ENCODE measurements at regions not wholly inside any gene's neighbourhood (a gene's known extent, or its start where the extent isn't known, plus 50 kb on each side); places are given as distances from the start of the nearest gene placed in this dataset.

DNA sequence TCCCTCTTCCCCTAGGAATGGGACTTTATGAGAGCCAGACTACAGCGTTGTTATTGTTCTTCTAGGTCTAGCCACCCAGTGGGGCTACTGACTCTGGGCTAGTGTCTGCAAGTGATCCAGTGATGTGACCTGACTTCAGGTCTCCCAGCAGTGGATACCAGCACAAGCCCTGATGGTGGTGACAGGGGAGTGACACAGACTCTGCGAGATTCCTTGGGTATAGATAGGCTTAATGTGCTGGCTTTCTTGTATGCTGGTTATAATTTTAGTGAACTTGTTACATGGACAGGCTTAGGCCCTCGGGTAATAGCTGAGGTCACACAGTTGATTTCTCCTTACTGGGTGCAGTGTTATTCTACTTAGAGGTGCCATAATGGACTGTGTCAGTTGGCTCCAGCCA lies 106.9 kb downstream of the TBC1D30 start:
- Mint-ChIP-seq H3K27me3 (peaks cover 56% of the 10 kb centered on the region), H3K9me3 (no peaks in the 10 kb centered on the region), H3K4me3 (no peak overlapping the region), H3K27ac (no peak overlapping the region), H3K36me3 (ENCODE audit: low read depth) (no peaks in the 10 kb centered on the region), H3K4me1 (ENCODE audit: low read depth) (no peaks in the 10 kb centered on the region)
- H3K27me3 ChIP-seq (ENCODE audit: control insufficient read depth in 1 of 2, insufficient read depth in 2 of 2, low read length in 2 of 2), result peaks cover 6 to 21% of the 10 kb centered on the region in 2 experiments
- ChIA-PET CTCF (no interaction called here), POLR2A (no interaction called here)
- intact Hi-C loops (cut with DNase I, micrococcal nuclease), result no loop called here
- no peak for TF ChIP-seq CTCF (IDR thresholded peaks at IDR 0.05)
- H3K4me3 ChIP-seq (ENCODE audit: low read length), result no peak overlapping the region
- DNase-seq, result no peak
- no peaks in the 10 kb centered on the region for H3K36me3 ChIP-seq (ENCODE audit: insufficient read depth, low read length)
- no peaks in the 10 kb centered on the region for H3K4me1 ChIP-seq (ENCODE audit: insufficient read depth, low read length)
- ATAC-seq (ENCODE audit: poor library complexity), result no peak
- H3K9me3 ChIP-seq (ENCODE audit: control insufficient read depth in 1 of 2, insufficient read depth in 1 of 2, low read length in 2 of 2), result no peaks in the 10 kb centered on the region
- no peak overlapping the region for H3K27ac ChIP-seq (ENCODE audit: low read depth in 1 of 2, low read length in 2 of 2)

GRCh38 chr12:64931981-64932380 lies 107.5 kb downstream of the TBC1D30 start:
- H3K4me1 ChIP-seq (ENCODE audit: insufficient read depth, low read length), result no peaks in the 10 kb centered on the region
- DNase-seq (no peak), ATAC-seq (ENCODE audit: poor library complexity) (no peak)
- H3K4me3 ChIP-seq (ENCODE audit: low read length), result no peak overlapping the region
- H3K27me3 Mint-ChIP-seq, result peaks cover 54% of the 10 kb centered on the region
- no peaks in the 10 kb centered on the region for H3K36me3 Mint-ChIP-seq (ENCODE audit: low read depth)
- H3K9me3 ChIP-seq (ENCODE audit: control insufficient read depth in 1 of 2, insufficient read depth in 1 of 2, low read length in 2 of 2), result no peaks in the 10 kb centered on the region
- peaks cover 6 to 21% of the 10 kb centered on the region in 2 experiments for H3K27me3 ChIP-seq (ENCODE audit: control insufficient read depth in 1 of 2, insufficient read depth in 2 of 2, low read length in 2 of 2)
- CTCF ChIA-PET, result no interaction called here
- H3K4me1 Mint-ChIP-seq (ENCODE audit: low read depth), result no peaks in the 10 kb centered on the region
- H3K27ac ChIP-seq (ENCODE audit: low read depth in 1 of 2, low read length in 2 of 2), result no peak overlapping the region
- H3K4me3 Mint-ChIP-seq, result no peak overlapping the region
- no peaks in the 10 kb centered on the region for H3K9me3 Mint-ChIP-seq
- TF ChIP-seq CTCF (IDR thresholded peaks at IDR 0.05), result no peak
- no peaks in the 10 kb centered on the region for H3K36me3 ChIP-seq (ENCODE audit: insufficient read depth, low read length)
- no peak overlapping the region for H3K27ac Mint-ChIP-seq
- POLR2A ChIA-PET, result no interaction called here
- intact Hi-C loops (cut with DNase I, micrococcal nuclease), result no loop called here

DNA sequence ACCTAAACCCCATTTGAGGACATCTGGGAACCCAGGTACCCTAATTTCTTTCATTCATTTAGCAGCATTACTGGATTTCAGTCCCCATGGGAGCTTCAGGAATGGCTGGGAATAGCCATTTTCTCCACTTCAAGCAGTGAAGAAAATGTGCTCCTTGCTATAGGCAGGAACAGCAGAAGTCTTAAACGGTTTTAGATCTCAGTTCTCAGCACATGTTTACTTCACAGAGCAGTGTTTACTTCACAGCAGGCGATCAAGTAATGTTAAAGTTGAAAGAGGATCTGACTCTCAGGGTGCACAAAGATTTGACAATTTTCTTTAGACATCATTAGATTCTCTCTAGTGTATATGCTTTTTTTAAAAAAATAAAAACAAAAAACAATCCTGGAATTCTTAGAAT lies 109.3 kb downstream of the TBC1D30 start:
- CTCF ChIA-PET, result no interaction called here
- no peak overlapping the region for H3K4me3 Mint-ChIP-seq
- H3K27me3 Mint-ChIP-seq, result peaks cover 39% of the 10 kb centered on the region

More for the DNA sequence above, 109.3 kb downstream of the TBC1D30 start:
- H3K9me3 ChIP-seq (ENCODE audit: control insufficient read depth in 1 of 2, insufficient read depth in 1 of 2, low read length in 2 of 2), result no peaks in the 10 kb centered on the region
- no peak for TF ChIP-seq CTCF (IDR thresholded peaks at IDR 0.05)
- H3K4me3 ChIP-seq (ENCODE audit: low read length), result no peak overlapping the region
- Mint-ChIP-seq H3K36me3 (ENCODE audit: low read depth) (no peaks in the 10 kb centered on the region), H3K27ac (no peak overlapping the region), H3K4me1 (ENCODE audit: low read depth) (no peaks in the 10 kb centered on the region), H3K9me3 (no peaks in the 10 kb centered on the region)
- no peaks in the 10 kb centered on the region for H3K4me1 ChIP-seq (ENCODE audit: insufficient read depth, low read length)
- DNase-seq (no peak), ATAC-seq (ENCODE audit: poor library complexity) (no peak)
- H3K36me3 ChIP-seq (ENCODE audit: insufficient read depth, low read length), result no peaks in the 10 kb centered on the region
- POLR2A ChIA-PET, result no interaction called here
- no peak overlapping the region for H3K27ac ChIP-seq (ENCODE audit: low read depth in 1 of 2, low read length in 2 of 2)
- intact Hi-C loops (cut with DNase I, micrococcal nuclease), result no loop called here
- peaks cover 6 to 20% of the 10 kb centered on the region in 2 experiments for H3K27me3 ChIP-seq (ENCODE audit: control insufficient read depth in 1 of 2, insufficient read depth in 2 of 2, low read length in 2 of 2)
